Mesendoderm (in vitro differentiated cells): ENCODE measurements at regions not wholly inside any gene's neighbourhood (a gene's known extent, or its start where the extent isn't known, plus 50 kb on each side); places are given as distances from the start of the nearest gene placed in this dataset.

Source experiments
- DNase-seq: peaks from one replicate; pipeline ENCODE4 v3.0.0; 2013
- H2AK5ac ChIP-seq: 2 replicates; pipeline ENCODE4 v1.6.1; 2013; ENCODE audit warnings: low read length, inconsistent platforms
- H2BK120ac ChIP-seq: 2 replicates; pipeline ENCODE4 v1.6.1; 2013; ENCODE audit warnings: low read depth, mild to moderate bottlenecking, low read length, moderate library complexity, mixed read lengths
- H2BK15ac ChIP-seq: replicated peaks from 2 replicates; pipeline ENCODE4 v1.6.1; 2013; ENCODE audit warnings: low read depth, mild to moderate bottlenecking, moderate library complexity
- H2BK5ac ChIP-seq: 2 replicates; pipeline ENCODE4 v1.6.1; 2013; ENCODE audit warnings: low read length, inconsistent platforms
- H3K18ac ChIP-seq: 2 replicates; pipeline ENCODE4 v1.6.1; 2013; ENCODE audit warnings: mild to moderate bottlenecking, low read length, mixed read lengths
- H3K23ac ChIP-seq: one replicate; pipeline ENCODE4 v1.6.1; 2013; ENCODE audit warnings: low read length
- H3K27ac ChIP-seq: 2 replicates; pipeline ENCODE4 v1.5.1; 2013; ENCODE audit warnings: low read depth, mild to moderate bottlenecking, inconsistent platforms, low read length, moderate library complexity
- H3K27me3 ChIP-seq: 2 replicates; pipeline ENCODE4 v1.6.1; 2013; ENCODE audit warnings: low read length, control low read depth, mild to moderate bottlenecking, inconsistent platforms; ENCODE audit not compliant: insufficient read depth, poor library complexity
- H3K36me3 ChIP-seq: 2 replicates; pipeline ENCODE4 v1.6.1; 2013; ENCODE audit warnings: low read length, inconsistent platforms; ENCODE audit not compliant: control insufficient read depth, insufficient read depth
- H3K4ac ChIP-seq: one replicate; pipeline ENCODE4 v1.6.1; 2013; ENCODE audit warnings: low read depth, mild to moderate bottlenecking, low read length, moderate library complexity
- H3K4me1 ChIP-seq: 2 replicates; pipeline ENCODE4 v1.6.1; 2013; ENCODE audit warnings: low read depth, low read length, inconsistent platforms; ENCODE audit not compliant: control insufficient read depth
- H3K4me2 ChIP-seq: 2 replicates; pipeline ENCODE4 v1.6.1; 2013; ENCODE audit warnings: low read length
- H3K4me3 ChIP-seq: 2 replicates; pipeline ENCODE4 v1.5.1; 2013; ENCODE audit warnings: mild to moderate bottlenecking, low read length
- H3K56ac ChIP-seq: one replicate; pipeline ENCODE4 v1.6.1; 2013; ENCODE audit warnings: low read length
- H3K79me1 ChIP-seq: 2 replicates; pipeline ENCODE4 v1.6.1; 2013; ENCODE audit warnings: low read length, inconsistent platforms
- H3K79me2 ChIP-seq: 2 replicates; pipeline ENCODE4 v1.6.1; 2013; ENCODE audit warnings: mild to moderate bottlenecking, low read length; ENCODE audit not compliant: control insufficient read depth, insufficient read depth
- H3K9ac ChIP-seq: 2 replicates; pipeline ENCODE4 v1.6.1; 2013; ENCODE audit warnings: low read length, inconsistent platforms
- H4K5ac ChIP-seq: one replicate; pipeline ENCODE4 v1.6.1; 2013; ENCODE audit warnings: low read length
- H4K8ac ChIP-seq: one replicate; pipeline ENCODE4 v1.6.1; 2013; ENCODE audit warnings: low read depth, mild to moderate bottlenecking, control low read depth, low read length, moderate library complexity
- WGBS: extraction: QIAGEN DNeasy Blood & Tissue Kit; methylation state at CpG from one replicate; pipeline ENCODE4 v1.1.7; 2013; ENCODE audit warnings: low lambda C conversion rate, missing lambda C conversion rate; ENCODE audit not compliant: insufficient coverage; ENCODE audit errors: extremely low coverage; 5-methylcytosine and 5-hydroxymethylcytosine counted together

GRCh38 chr9:23606107-23606506 lies 219.9 kb downstream of the ELAVL2 start:
- Histone ChIP-seq H3K4me1 (no peaks in the 10 kb centered on the region), H2AK5ac (no peak overlapping the region), H2BK5ac (no peak overlapping the region), H3K4me2 (no peak overlapping the region), H2BK120ac (no peak overlapping the region), H3K36me3 (no peaks in the 10 kb centered on the region), H4K8ac (no peak overlapping the region), H3K56ac (no peak overlapping the region), H3K79me1 (no peaks in the 10 kb centered on the region), H3K18ac (no peak overlapping the region), H2BK15ac (no peak overlapping the region), H3K27ac (no peak overlapping the region), H3K4me3 (no peak overlapping the region), H3K23ac (no peak overlapping the region), H3K27me3 (no peaks in the 10 kb centered on the region), H3K9ac (no peak overlapping the region), H3K4ac (no peak overlapping the region), H3K79me2 (no peaks in the 10 kb centered on the region), H4K5ac (no peak overlapping the region)
- WGBS, result no CpG with 5 or more reads among the region's 1 CpG
- no peak for DNase-seq

- H3K27ac ChIP-seq, result no peak overlapping the region
- H2BK15ac ChIP-seq, result no peak overlapping the region
- H3K4me2 ChIP-seq, result no peak overlapping the region
- WGBS, result no CpG with 5 or more reads among the region's 3 CpGs
- H3K79me1 ChIP-seq, result no peaks in the 10 kb centered on the region
- H3K79me2 ChIP-seq, result no peaks in the 10 kb centered on the region
- no peak overlapping the region for H3K23ac ChIP-seq
- H4K8ac ChIP-seq, result no peak overlapping the region
- H2AK5ac ChIP-seq, result no peak overlapping the region
- no peak overlapping the region for H4K5ac ChIP-seq
- no peak overlapping the region for H3K4ac ChIP-seq
- no peak for DNase-seq
- no peaks in the 10 kb centered on the region for H3K4me1 ChIP-seq
- H3K9ac ChIP-seq, result no peak overlapping the region
- no peak overlapping the region for H3K56ac ChIP-seq
- no peaks in the 10 kb centered on the region for H3K27me3 ChIP-seq
- no peak overlapping the region for H2BK120ac ChIP-seq
- H3K18ac ChIP-seq, result no peak overlapping the region
- no peak overlapping the region for H3K4me3 ChIP-seq
- H2BK5ac ChIP-seq, result no peak overlapping the region
- no peaks in the 10 kb centered on the region for H3K36me3 ChIP-seq
Observed at GRCh38 chr9:23608456-23608855, 217.6 kb downstream of the ELAVL2 start.

GRCh38 chr9:23611869-23612268 lies 214.2 kb downstream of the ELAVL2 start:
- no CpG with 5 or more reads among the region's 3 CpGs for WGBS
- Histone ChIP-seq H4K5ac (no peak overlapping the region), H3K79me2 (no peaks in the 10 kb centered on the region), H4K8ac (no peak overlapping the region), H3K18ac (no peak overlapping the region), H3K27ac (no peak overlapping the region), H3K4ac (no peak overlapping the region), H3K56ac (no peak overlapping the region), H2BK15ac (no peak overlapping the region), H3K23ac (no peak overlapping the region), H3K4me3 (no peak overlapping the region), H3K4me2 (no peak overlapping the region), H3K9ac (no peak overlapping the region), H3K36me3 (no peaks in the 10 kb centered on the region), H3K4me1 (no peaks in the 10 kb centered on the region), H2BK5ac (no peak overlapping the region), H3K79me1 (no peaks in the 10 kb centered on the region), H2BK120ac (no peak overlapping the region), H2AK5ac (no peak overlapping the region), H3K27me3 (no peaks in the 10 kb centered on the region)
- DNase-seq, result no peak

GRCh38 chr9:23615569-23615968 lies 210.5 kb downstream of the ELAVL2 start:
- no CpG with 5 or more reads among the region's 6 CpGs for WGBS

GRCh38 chr9:23621188-23621587 lies 204.9 kb downstream of the ELAVL2 start:
- Histone ChIP-seq H3K23ac (no peak overlapping the region), H3K4ac (no peak overlapping the region), H2AK5ac (no peak overlapping the region)

More at GRCh38 chr9:23615569-23615968, 210.5 kb downstream of the ELAVL2 start:
- Histone ChIP-seq H2BK120ac (no peak overlapping the region), H3K79me2 (no peaks in the 10 kb centered on the region), H2AK5ac (no peak overlapping the region), H3K23ac (no peak overlapping the region), H3K9ac (no peak overlapping the region), H3K27ac (no peak overlapping the region), H2BK15ac (no peak overlapping the region), H3K4me2 (no peak overlapping the region), H3K79me1 (no peaks in the 10 kb centered on the region), H3K56ac (no peak overlapping the region), H3K4me1 (no peaks in the 10 kb centered on the region), H3K27me3 (no peaks in the 10 kb centered on the region), H3K4ac (no peak overlapping the region), H3K18ac (no peak overlapping the region), H2BK5ac (no peak overlapping the region), H3K4me3 (no peak overlapping the region), H4K5ac (no peak overlapping the region), H4K8ac (no peak overlapping the region), H3K36me3 (no peaks in the 10 kb centered on the region)
- DNase-seq, result no peak

GRCh38 chr9:23621924-23622323 lies 204.1 kb downstream of the ELAVL2 start:
- no peak overlapping the region for H3K4me2 ChIP-seq
- no peak overlapping the region for H3K9ac ChIP-seq
- no peak overlapping the region for H3K18ac ChIP-seq
- no peak overlapping the region for H2AK5ac ChIP-seq
- H2BK120ac ChIP-seq, result no peak overlapping the region
- H3K79me2 ChIP-seq, result no peaks in the 10 kb centered on the region
- H3K79me1 ChIP-seq, result no peaks in the 10 kb centered on the region
- H4K8ac ChIP-seq, result no peak overlapping the region
- H3K4me3 ChIP-seq, result no peak overlapping the region
- H4K5ac ChIP-seq, result no peak overlapping the region
- H3K23ac ChIP-seq, result no peak overlapping the region
- H3K36me3 ChIP-seq, result no peaks in the 10 kb centered on the region
- no CpG with 5 or more reads among the region's 3 CpGs for WGBS
- H3K56ac ChIP-seq, result no peak overlapping the region
- DNase-seq, result no peak
- H2BK5ac ChIP-seq, result no peak overlapping the region
- H2BK15ac ChIP-seq, result no peak overlapping the region
- H3K4me1 ChIP-seq, result no peaks in the 10 kb centered on the region
- H3K4ac ChIP-seq, result no peak overlapping the region
- no peaks in the 10 kb centered on the region for H3K27me3 ChIP-seq
- no peak overlapping the region for H3K27ac ChIP-seq

More at GRCh38 chr9:23621188-23621587, 204.9 kb downstream of the ELAVL2 start:
- H3K4me1 ChIP-seq, result no peaks in the 10 kb centered on the region
- DNase-seq, result no peak
- H3K27me3 ChIP-seq, result no peaks in the 10 kb centered on the region
- H3K79me2 ChIP-seq, result no peaks in the 10 kb centered on the region
- no peaks in the 10 kb centered on the region for H3K79me1 ChIP-seq
- H2BK15ac ChIP-seq, result no peak overlapping the region
- WGBS, result no CpG with 5 or more reads among the region's 2 CpGs
- H3K27ac ChIP-seq, result no peak overlapping the region
- H4K5ac ChIP-seq, result no peak overlapping the region
- H3K4me3 ChIP-seq, result no peak overlapping the region
- H2BK5ac ChIP-seq, result no peak overlapping the region
- H3K18ac ChIP-seq, result no peak overlapping the region
- no peak overlapping the region for H2BK120ac ChIP-seq
- no peak overlapping the region for H3K9ac ChIP-seq
- no peak overlapping the region for H4K8ac ChIP-seq
- no peak overlapping the region for H3K4me2 ChIP-seq
- H3K36me3 ChIP-seq, result no peaks in the 10 kb centered on the region
- H3K56ac ChIP-seq, result no peak overlapping the region
